ENCODE measurements at regions not wholly inside any gene's neighbourhood (a gene's known extent, or its start where the extent isn't known, plus 50 kb on each side); places are given as distances from the start of the nearest gene placed in this dataset.

GRCh38 chr14:39977198-39977597, 545.0 kb upstream of the FBXO33 start:
- H3K4me1 Mint-ChIP-seq = no peaks in the 10 kb centered on the region
- no peaks in the 10 kb centered on the region for H3K9me3 ChIP-seq (ENCODE audit: control insufficient read depth, low read length, poor library complexity, severe bottlenecking)
- no peak overlapping the region for H3K27ac Mint-ChIP-seq
- H3K4me3 Mint-ChIP-seq = no peak overlapping the region
- DNase-seq = no peak
- no peak for ATAC-seq
- H3K36me3 Mint-ChIP-seq (ENCODE audit: low read depth) = no peaks in the 10 kb centered on the region
- H3K27me3 Mint-ChIP-seq = no peaks in the 10 kb centered on the region

DNA sequence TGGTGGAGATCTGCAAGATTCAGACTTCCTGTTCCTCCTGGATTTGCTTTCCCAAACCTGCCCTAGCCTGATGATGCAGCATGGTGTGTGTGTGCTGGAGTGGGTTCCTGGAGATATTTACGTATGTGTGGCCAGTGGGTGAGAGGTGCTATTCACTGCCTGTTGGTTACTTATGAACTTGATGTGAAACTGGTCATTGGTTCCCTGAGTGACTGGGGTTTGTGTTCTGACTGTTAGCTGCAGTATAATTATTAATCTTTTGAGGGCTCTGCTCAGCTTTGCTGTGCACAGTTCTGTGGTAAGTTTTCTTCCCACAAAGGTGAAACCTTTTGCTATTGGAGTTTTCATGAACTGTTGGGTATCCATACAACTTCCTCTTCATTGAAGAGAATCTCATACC, 541.8 kb upstream of the FBXO33 start:
- Mint-ChIP-seq H3K4me3 (no peak overlapping the region), H3K4me1 (no peaks in the 10 kb centered on the region)

GRCh38 chr14:39972704-39973103, 540.5 kb upstream of the FBXO33 start:
- Mint-ChIP-seq H3K4me3 (no peak overlapping the region), H3K27ac (no peak overlapping the region), H3K4me1 (no peaks in the 10 kb centered on the region), H3K27me3 (no peaks in the 10 kb centered on the region), H3K36me3 (ENCODE audit: low read depth) (no peaks in the 10 kb centered on the region)
- no peak for ATAC-seq
- no peaks in the 10 kb centered on the region for H3K9me3 ChIP-seq (ENCODE audit: control insufficient read depth, low read length, poor library complexity, severe bottlenecking)
- no peak for DNase-seq

More for the DNA sequence above, 541.8 kb upstream of the FBXO33 start:
- H3K27ac Mint-ChIP-seq = no peak overlapping the region
- no peaks in the 10 kb centered on the region for H3K36me3 Mint-ChIP-seq (ENCODE audit: low read depth)
- no peak for ATAC-seq
- no peaks in the 10 kb centered on the region for H3K9me3 ChIP-seq (ENCODE audit: control insufficient read depth, low read length, poor library complexity, severe bottlenecking)
- no peak for DNase-seq
- H3K27me3 Mint-ChIP-seq = no peaks in the 10 kb centered on the region

DNA sequence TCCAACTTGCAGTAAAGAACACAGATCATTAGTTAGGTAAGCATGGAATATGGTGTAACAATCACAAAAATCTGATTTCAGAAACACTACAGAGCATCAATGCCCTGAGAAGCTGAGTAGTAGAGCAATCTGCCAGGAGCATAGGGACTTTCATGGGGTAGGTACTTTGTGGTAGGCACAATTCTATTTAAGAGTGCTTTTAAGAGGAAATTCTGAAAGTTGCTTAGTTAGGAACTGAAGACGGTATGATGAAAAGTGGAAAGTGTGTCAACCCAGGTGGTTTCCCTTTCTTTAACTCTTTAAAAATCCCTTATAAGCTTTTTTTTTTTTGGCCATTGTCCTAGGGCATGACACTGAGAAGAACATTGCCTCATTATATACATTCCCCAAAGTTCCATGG, 535.7 kb upstream of the FBXO33 start:
- H3K27ac Mint-ChIP-seq = no peak overlapping the region
- H3K4me1 Mint-ChIP-seq = no peaks in the 10 kb centered on the region
- no peak overlapping the region for H3K4me3 Mint-ChIP-seq
- H3K27me3 Mint-ChIP-seq = no peaks in the 10 kb centered on the region
- no peaks in the 10 kb centered on the region for H3K9me3 ChIP-seq (ENCODE audit: control insufficient read depth, low read length, poor library complexity, severe bottlenecking)
- H3K36me3 Mint-ChIP-seq (ENCODE audit: low read depth) = no peaks in the 10 kb centered on the region
- ATAC-seq (no peak), DNase-seq (no peak)

DNA sequence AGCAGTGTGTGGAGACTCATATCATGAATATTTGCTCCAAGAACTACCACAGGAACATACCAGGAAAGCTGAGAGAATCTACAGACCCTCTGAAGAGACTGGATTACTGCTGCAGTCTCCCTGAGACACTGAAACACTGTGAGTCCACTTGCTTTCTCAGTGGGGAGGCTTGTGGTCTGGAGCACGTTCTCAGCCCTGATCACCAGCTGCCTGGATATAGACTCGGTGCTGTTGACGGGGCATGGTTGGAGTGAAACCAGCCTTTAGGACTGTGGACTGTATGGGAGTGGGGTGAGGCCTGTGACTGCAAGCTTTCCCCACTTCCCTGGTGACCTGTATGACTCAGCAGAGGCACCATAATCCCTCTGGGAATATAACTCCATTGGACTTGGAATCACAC, 525.8 kb upstream of the FBXO33 start:
- no peak overlapping the region for H3K27ac Mint-ChIP-seq
- H3K9me3 ChIP-seq (ENCODE audit: control insufficient read depth, low read length, poor library complexity, severe bottlenecking) = peaks cover 2% of the 10 kb centered on the region
- ATAC-seq = no peak
- DNase-seq = no peak
- no peaks in the 10 kb centered on the region for H3K36me3 Mint-ChIP-seq (ENCODE audit: low read depth)
- no peaks in the 10 kb centered on the region for H3K4me1 Mint-ChIP-seq
- no peak overlapping the region for H3K4me3 Mint-ChIP-seq
- H3K27me3 Mint-ChIP-seq = no peaks in the 10 kb centered on the region

- Mint-ChIP-seq H3K4me3 (no peak overlapping the region), H3K27ac (no peak overlapping the region)
- no peak for ATAC-seq
These were observed 525.1 kb upstream of the FBXO33 start for GRCh38 chr14:39957290-39957689.

GRCh38 chr14:39956372-39956771, 524.1 kb upstream of the FBXO33 start:
- no peak for DNase-seq
- no peak for ATAC-seq
- Mint-ChIP-seq H3K27me3 (no peaks in the 10 kb centered on the region), H3K4me1 (no peaks in the 10 kb centered on the region), H3K4me3 (no peak overlapping the region), H3K27ac (no peak overlapping the region), H3K36me3 (ENCODE audit: low read depth) (no peaks in the 10 kb centered on the region)
- peaks cover 4% of the 10 kb centered on the region for H3K9me3 ChIP-seq (ENCODE audit: control insufficient read depth, low read length, poor library complexity, severe bottlenecking)

More at GRCh38 chr14:39957290-39957689, 525.1 kb upstream of the FBXO33 start:
- DNase-seq = no peak
- H3K36me3 Mint-ChIP-seq (ENCODE audit: low read depth) = no peaks in the 10 kb centered on the region
- no peaks in the 10 kb centered on the region for H3K4me1 Mint-ChIP-seq
- no peaks in the 10 kb centered on the region for H3K27me3 Mint-ChIP-seq
- peaks cover 5% of the 10 kb centered on the region for H3K9me3 ChIP-seq (ENCODE audit: control insufficient read depth, low read length, poor library complexity, severe bottlenecking)

GRCh38 chr14:39948235-39948634, 516.0 kb upstream of the FBXO33 start:
- no peak for ATAC-seq
- H3K4me3 Mint-ChIP-seq = no peak overlapping the region
- no peaks in the 10 kb centered on the region for H3K36me3 Mint-ChIP-seq (ENCODE audit: low read depth)
- H3K9me3 ChIP-seq (ENCODE audit: control insufficient read depth, low read length, poor library complexity, severe bottlenecking) = peaks cover 4% of the 10 kb centered on the region
- no peak for DNase-seq
- no peaks in the 10 kb centered on the region for H3K27me3 Mint-ChIP-seq
- H3K27ac Mint-ChIP-seq = no peak overlapping the region
- no peaks in the 10 kb centered on the region for H3K4me1 Mint-ChIP-seq

DNA sequence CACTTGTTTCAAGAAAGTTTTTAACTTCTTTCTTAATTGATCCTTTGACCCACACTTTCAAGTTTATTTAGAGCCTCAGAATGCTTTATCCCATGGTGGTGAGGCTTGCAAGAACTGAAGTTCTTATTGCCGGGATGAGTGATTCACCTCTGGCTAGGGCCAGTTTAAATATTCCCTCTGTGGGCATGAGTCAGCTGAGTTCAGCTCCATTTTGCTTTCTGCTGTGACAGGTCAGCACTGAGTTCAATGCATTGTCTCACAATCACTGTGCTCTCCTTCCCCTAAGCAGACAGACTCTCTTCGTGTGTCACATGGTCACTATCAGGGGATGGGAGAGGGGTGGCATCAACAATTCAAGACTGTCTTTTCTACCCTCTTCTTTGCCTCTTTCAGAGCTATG, 514.6 kb upstream of the FBXO33 start:
- Mint-ChIP-seq H3K4me1 (no peaks in the 10 kb centered on the region), H3K27me3 (no peaks in the 10 kb centered on the region), H3K36me3 (ENCODE audit: low read depth) (no peaks in the 10 kb centered on the region), H3K4me3 (no peak overlapping the region), H3K27ac (no peak overlapping the region)
- no peak for DNase-seq
- no peaks in the 10 kb centered on the region for H3K9me3 ChIP-seq (ENCODE audit: control insufficient read depth, low read length, poor library complexity, severe bottlenecking)
- no peak for ATAC-seq

DNA sequence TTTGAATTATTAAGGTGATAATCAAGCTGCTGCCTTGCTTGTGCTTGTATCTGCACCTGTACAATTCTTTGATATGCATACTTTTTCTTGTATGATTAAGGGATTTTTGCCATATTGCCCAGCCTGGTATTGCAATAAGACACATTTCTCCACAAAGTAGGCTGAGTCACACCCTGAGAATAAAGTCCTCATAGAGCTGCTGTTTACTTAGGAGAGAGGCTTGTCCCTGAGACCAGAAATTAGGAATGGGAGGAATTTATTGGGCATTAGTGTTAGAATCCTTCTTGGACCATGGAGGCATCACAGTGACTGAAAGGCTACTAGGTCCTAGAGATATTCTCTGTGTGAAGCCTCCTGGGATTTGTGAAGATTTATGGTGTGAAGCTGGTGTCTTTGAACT, 506.8 kb upstream of the FBXO33 start:
- Mint-ChIP-seq H3K27me3 (no peaks in the 10 kb centered on the region), H3K4me3 (no peak overlapping the region), H3K27ac (no peak overlapping the region), H3K36me3 (ENCODE audit: low read depth) (no peaks in the 10 kb centered on the region), H3K4me1 (no peaks in the 10 kb centered on the region)
- no peaks in the 10 kb centered on the region for H3K9me3 ChIP-seq (ENCODE audit: control insufficient read depth, low read length, poor library complexity, severe bottlenecking)
- DNase-seq (no peak), ATAC-seq (no peak)

DNA sequence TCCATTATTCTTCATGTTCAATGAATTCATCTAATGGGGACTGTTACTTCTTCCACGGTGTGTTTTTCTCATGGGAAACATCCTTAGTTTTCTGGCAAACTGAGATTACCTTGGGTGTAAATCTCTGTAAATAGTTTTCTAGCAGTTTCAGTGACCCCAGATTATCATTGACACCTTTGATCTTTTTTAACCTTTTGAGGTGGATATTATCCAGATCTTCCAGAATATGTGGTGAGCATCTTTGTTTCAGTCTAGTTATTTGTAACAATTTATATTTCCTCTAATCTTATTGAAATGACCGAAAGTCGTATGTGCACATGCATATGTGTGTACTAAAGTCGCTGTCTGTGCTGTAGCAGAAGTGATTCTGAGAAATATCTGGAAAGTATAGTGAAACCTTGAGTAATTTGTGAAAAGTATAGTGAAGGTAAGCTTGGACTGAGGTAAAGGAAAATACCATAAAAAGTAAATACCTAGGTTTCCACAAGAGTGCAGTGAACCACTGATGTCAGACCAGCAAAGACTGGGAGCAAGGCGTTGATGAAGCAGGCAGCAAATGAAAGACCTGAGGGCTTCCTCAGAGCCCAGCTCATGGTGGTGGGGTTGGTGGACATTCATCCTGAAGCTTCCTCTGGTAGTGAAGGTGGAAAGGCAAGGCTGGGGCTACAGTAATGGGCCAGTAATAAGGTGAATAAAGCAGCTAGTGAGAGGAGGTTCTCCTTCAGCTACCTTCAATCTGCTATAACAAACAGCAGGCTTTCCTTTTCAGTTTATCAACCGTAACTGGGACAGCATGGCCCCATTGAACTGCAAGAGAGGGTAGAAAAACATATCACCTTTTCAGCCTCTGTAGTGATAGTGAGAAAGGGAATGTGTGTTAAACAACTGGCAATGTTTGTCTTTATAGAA, 480.2 kb upstream of the FBXO33 start:
- ATAC-seq (no peak), DNase-seq (no peak)
- Mint-ChIP-seq H3K4me1 (no peaks in the 10 kb centered on the region), H3K27ac (no peak overlapping the region), H3K36me3 (ENCODE audit: low read depth) (no peaks in the 10 kb centered on the region), H3K27me3 (no peaks in the 10 kb centered on the region), H3K4me3 (no peak overlapping the region)
- H3K9me3 ChIP-seq (ENCODE audit: control insufficient read depth, low read length, poor library complexity, severe bottlenecking) = no peaks in the 10 kb centered on the region

DNA sequence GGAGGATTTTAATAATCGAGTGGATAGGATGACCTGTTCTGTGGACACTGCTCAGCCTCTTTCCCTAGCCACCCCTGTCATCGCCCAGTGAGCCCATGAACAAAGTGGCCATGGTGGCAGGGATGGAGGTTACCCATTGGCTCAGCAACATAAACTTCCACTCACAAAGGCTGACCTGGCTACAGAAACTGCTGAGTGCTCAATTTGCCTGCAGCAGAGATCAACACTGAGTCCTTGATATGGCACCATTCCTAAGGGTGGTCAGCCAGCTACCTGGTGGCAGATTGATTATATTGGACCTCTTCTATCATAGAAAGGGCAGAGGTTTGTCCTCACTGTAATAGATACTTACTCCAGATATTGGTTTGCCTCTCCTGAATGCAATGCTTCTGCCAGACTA, 465.4 kb upstream of the FBXO33 start:
- Mint-ChIP-seq H3K4me1 (no peaks in the 10 kb centered on the region), H3K27me3 (no peaks in the 10 kb centered on the region), H3K27ac (no peak overlapping the region), H3K36me3 (ENCODE audit: low read depth) (no peaks in the 10 kb centered on the region), H3K4me3 (no peak overlapping the region)
- DNase-seq (no peak), ATAC-seq (no peak)
- no peaks in the 10 kb centered on the region for H3K9me3 ChIP-seq (ENCODE audit: control insufficient read depth, low read length, poor library complexity, severe bottlenecking)

- H3K9me3 ChIP-seq (ENCODE audit: control insufficient read depth, low read length, poor library complexity, severe bottlenecking) = no peaks in the 10 kb centered on the region
- no peaks in the 10 kb centered on the region for H3K36me3 Mint-ChIP-seq (ENCODE audit: low read depth)
- no peaks in the 10 kb centered on the region for H3K4me1 Mint-ChIP-seq
- H3K4me3 Mint-ChIP-seq = no peak overlapping the region
- no peak for ATAC-seq
- no peaks in the 10 kb centered on the region for H3K27me3 Mint-ChIP-seq
- DNase-seq = no peak
- no peak overlapping the region for H3K27ac Mint-ChIP-seq
These were observed 457.8 kb upstream of the FBXO33 start for GRCh38 chr14:39890026-39890425.

GRCh38 chr14:39884091-39884490, 451.9 kb upstream of the FBXO33 start:
- no peak for DNase-seq
- no peak overlapping the region for H3K4me3 Mint-ChIP-seq
- H3K4me1 Mint-ChIP-seq = no peaks in the 10 kb centered on the region
- H3K27ac Mint-ChIP-seq = no peak overlapping the region
- no peaks in the 10 kb centered on the region for H3K27me3 Mint-ChIP-seq
- H3K9me3 ChIP-seq (ENCODE audit: control insufficient read depth, low read length, poor library complexity, severe bottlenecking) = no peaks in the 10 kb centered on the region
- no peaks in the 10 kb centered on the region for H3K36me3 Mint-ChIP-seq (ENCODE audit: low read depth)
- no peak for ATAC-seq
